ENCODE measurements at regions not wholly inside any gene's neighbourhood (a gene's known extent, or its start where the extent isn't known, plus 50 kb on each side); places are given as distances from the start of the nearest gene placed in this dataset.

- no peak for DNase-seq
Measured at GRCh38 chr1:238892612-238893011, 493.8 kb upstream of the CHRM3 start.

- no peak for DNase-seq
Measured at GRCh38 chr1:238861342-238862066, 524.9 kb upstream of the CHRM3 start.

GRCh38 chr1:238833919-238834318 lies 552.4 kb upstream of the CHRM3 start:
- no peak for DNase-seq

GRCh38 chr1:238832106-238832505 lies 554.3 kb upstream of the CHRM3 start:
- no peak for DNase-seq

GRCh38 chr1:238830036-238830611 lies 556.2 kb upstream of the CHRM3 start:
- no peak for DNase-seq

- no peak for DNase-seq
Measured at GRCh38 chr1:238826891-238827290, 559.5 kb upstream of the CHRM3 start.

- no peak for DNase-seq
Measured at GRCh38 chr1:238823416-238823815, 563.0 kb upstream of the CHRM3 start.

GRCh38 chr1:238811211-238811879 lies 575.0 kb upstream of the CHRM3 start:
- no peak for DNase-seq

- no peak for DNase-seq
Measured at GRCh38 chr1:238790882-238791281, 595.5 kb upstream of the CHRM3 start.

GRCh38 chr1:238789916-238790667 lies 596.3 kb upstream of the CHRM3 start:
- DNase-seq = no peak

GRCh38 chr1:238787471-238787870 lies 598.9 kb upstream of the CHRM3 start:
- DNase-seq = no peak

GRCh38 chr1:238783633-238784032 lies 602.7 kb upstream of the CHRM3 start:
- no peak for DNase-seq

GRCh38 chr1:238779716-238780115 lies 606.7 kb upstream of the CHRM3 start:
- DNase-seq = no peak

GRCh38 chr1:238778113-238778512 lies 608.3 kb upstream of the CHRM3 start:
- DNase-seq = no peak

- no peak for DNase-seq
Measured at GRCh38 chr1:238777551-238777950, 608.8 kb upstream of the CHRM3 start.

GRCh38 chr1:238776126-238776525 lies 610.2 kb upstream of the CHRM3 start:
- DNase-seq = no peak

- DNase-seq = no peak
Measured at GRCh38 chr1:238772322-238772721, 614.0 kb upstream of the CHRM3 start.

GRCh38 chr1:238767321-238767720 lies 619.0 kb upstream of the CHRM3 start:
- no peak for DNase-seq

GRCh38 chr1:238764779-238765178 lies 621.6 kb upstream of the CHRM3 start:
- no peak for DNase-seq

- no peak for DNase-seq
Measured at GRCh38 chr1:238753252-238753651, 633.1 kb upstream of the CHRM3 start.

GRCh38 chr1:238752327-238752726 lies 634.0 kb upstream of the CHRM3 start:
- no peak for DNase-seq

- DNase-seq = no peak
Measured at GRCh38 chr1:238745069-238745468, 641.3 kb upstream of the CHRM3 start.

GRCh38 chr1:238738892-238739291 lies 647.5 kb upstream of the CHRM3 start:
- no peak for DNase-seq

GRCh38 chr1:238727670-238728069 lies 658.7 kb upstream of the CHRM3 start:
- no peak for DNase-seq
